Smooth muscle cell (in vitro differentiated cells): ENCODE measurements at regions not wholly inside any gene's neighbourhood (a gene's known extent, or its start where the extent isn't known, plus 50 kb on each side); places are given as distances from the start of the nearest gene placed in this dataset.
A peak's percentile ranks its signal among the peaks of the same experiment; 100 is the strongest.

Experiments
- DNase-seq: peaks from one replicate; lab custom pipeline; 2025; ENCODE audit not compliant: unreplicated experiment; lab: John Stamatoyannopoulos, UW
- H2AFZ ChIP-seq: fragments of 200-600 bp; sonication (generic); 2 replicates; pipeline ENCODE4 v1.6.0; 2016; ENCODE audit warnings: antibody characterized with exemption, low read depth, mild to moderate bottlenecking
- H3F3A ChIP-seq: fragments of 200-600 bp; sonication (generic); 2 replicates; pipeline ENCODE4 v1.6.0; 2017; ENCODE audit warnings: antibody characterized with exemption, low read depth
- H3K27ac ChIP-seq: fragments of 200-600 bp; sonication (generic); 2 replicates; pipeline ENCODE4 v1.5.1; 2016; ENCODE audit warnings: low read depth, mild to moderate bottlenecking
- H3K27me3 ChIP-seq: fragments of 200-600 bp; sonication (generic); 2 replicates; pipeline ENCODE4 v1.6.1; 2016; ENCODE audit warnings: low read depth, mild to moderate bottlenecking
- H3K36me3 ChIP-seq: fragments of 200-600 bp; sonication (generic); 2 replicates; pipeline ENCODE4 v1.5.1; 2016; ENCODE audit warnings: low read depth
- H3K4me1 ChIP-seq: fragments of 200-600 bp; sonication (generic); 2 replicates; pipeline ENCODE4 v1.5.1; 2016; ENCODE audit warnings: low read depth
- H3K4me2 ChIP-seq: fragments of 200-600 bp; sonication (generic); 2 replicates; pipeline ENCODE4 v1.6.0; 2016; ENCODE audit warnings: mild to moderate bottlenecking
- H3K4me3 ChIP-seq: fragments of 200-600 bp; sonication (generic); 2 replicates; pipeline ENCODE4 v1.5.1; 2016; ENCODE audit warnings: mild to moderate bottlenecking
- H3K79me2 ChIP-seq: fragments of 200-600 bp; sonication (generic); 2 replicates; pipeline ENCODE4 v1.6.0; 2016; ENCODE audit warnings: low read depth, mild to moderate bottlenecking
- H3K9ac ChIP-seq: fragments of 200-600 bp; sonication (generic); 2 replicates; pipeline ENCODE4 v1.6.0; 2016; ENCODE audit warnings: low read depth
- H3K9me3 ChIP-seq: fragments of 200-600 bp; sonication (generic); replicated peaks from 2 replicates; pipeline ENCODE4 v1.5.1; 2016; ENCODE audit warnings: low read depth
- H4K20me1 ChIP-seq: fragments of 200-600 bp; sonication (generic); 2 replicates; pipeline ENCODE4 v1.6.0; 2016; ENCODE audit warnings: low read depth
- WGBS: methylation state at CpG from one replicate; pipeline ENCODE4 v1.1.7; 2016; ENCODE audit warnings: low lambda C conversion rate; 5-methylcytosine and 5-hydroxymethylcytosine counted together
- TF ChIP-seq, protein P1 (sequence below): fragments of 200-600 bp; sonication (generic); IDR thresholded peaks from 2 replicates; pipeline ENCODE4 v1.5.1; 2017; ENCODE audit warnings: borderline replicate concordance, mild to moderate bottlenecking, antibody characterized with exemption; ENCODE audit not compliant: insufficient read depth, poor library complexity, severe bottlenecking

- Histone ChIP-seq H3K79me2 (no peaks in the 10 kb centered on the region), H3K27ac (peak overlapping the region; percentile 80), H3K36me3 (no peaks in the 10 kb centered on the region), H3K9ac (peak overlapping the region; percentile 14), H3K4me2 (peak overlapping the region; percentile 16), H3K9me3 (no peaks in the 10 kb centered on the region), H4K20me1 (no peaks in the 10 kb centered on the region), H3K4me1 (peaks cover 8% of the 10 kb centered on the region), H3K27me3 (no peaks in the 10 kb centered on the region), H3K4me3 (peak overlapping the region; percentile 2), H2AFZ (no peak overlapping the region), H3F3A (peaks cover 4% of the 10 kb centered on the region)
- DNase-seq = no peak
- TF ChIP-seq, protein P1, sequence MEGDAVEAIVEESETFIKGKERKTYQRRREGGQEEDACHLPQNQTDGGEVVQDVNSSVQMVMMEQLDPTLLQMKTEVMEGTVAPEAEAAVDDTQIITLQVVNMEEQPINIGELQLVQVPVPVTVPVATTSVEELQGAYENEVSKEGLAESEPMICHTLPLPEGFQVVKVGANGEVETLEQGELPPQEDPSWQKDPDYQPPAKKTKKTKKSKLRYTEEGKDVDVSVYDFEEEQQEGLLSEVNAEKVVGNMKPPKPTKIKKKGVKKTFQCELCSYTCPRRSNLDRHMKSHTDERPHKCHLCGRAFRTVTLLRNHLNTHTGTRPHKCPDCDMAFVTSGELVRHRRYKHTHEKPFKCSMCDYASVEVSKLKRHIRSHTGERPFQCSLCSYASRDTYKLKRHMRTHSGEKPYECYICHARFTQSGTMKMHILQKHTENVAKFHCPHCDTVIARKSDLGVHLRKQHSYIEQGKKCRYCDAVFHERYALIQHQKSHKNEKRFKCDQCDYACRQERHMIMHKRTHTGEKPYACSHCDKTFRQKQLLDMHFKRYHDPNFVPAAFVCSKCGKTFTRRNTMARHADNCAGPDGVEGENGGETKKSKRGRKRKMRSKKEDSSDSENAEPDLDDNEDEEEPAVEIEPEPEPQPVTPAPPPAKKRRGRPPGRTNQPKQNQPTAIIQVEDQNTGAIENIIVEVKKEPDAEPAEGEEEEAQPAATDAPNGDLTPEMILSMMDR = no peak
- 80% methylated on average over 3 of the region's 3 CpGs for WGBS
These were observed 390.9 kb upstream of the SGCG start for GRCh38 chr13:22789916-22790315.

GRCh38 chr13:22793598-22794134, 387.1 kb upstream of the SGCG start:
- H3K27me3 ChIP-seq = no peaks in the 10 kb centered on the region
- no peaks in the 10 kb centered on the region for H4K20me1 ChIP-seq
- 41% methylated on average over 10 of the region's 10 CpGs for WGBS
- H3K4me2 ChIP-seq = peak overlapping the region; percentile 47
- H3K79me2 ChIP-seq = no peaks in the 10 kb centered on the region
- no peak overlapping the region for H3K4me3 ChIP-seq
- peaks cover 4% of the 10 kb centered on the region for H3F3A ChIP-seq
- no peaks in the 10 kb centered on the region for H3K36me3 ChIP-seq
- TF ChIP-seq, protein P1 = no peak
- H2AFZ ChIP-seq = no peak overlapping the region
- peak overlapping the region; percentile 52 for H3K9ac ChIP-seq
- H3K9me3 ChIP-seq = no peaks in the 10 kb centered on the region
- H3K27ac ChIP-seq = peak overlapping the region; percentile 83
- peaks cover 8% of the 10 kb centered on the region for H3K4me1 ChIP-seq
- DNase-seq = no peak

DNA sequence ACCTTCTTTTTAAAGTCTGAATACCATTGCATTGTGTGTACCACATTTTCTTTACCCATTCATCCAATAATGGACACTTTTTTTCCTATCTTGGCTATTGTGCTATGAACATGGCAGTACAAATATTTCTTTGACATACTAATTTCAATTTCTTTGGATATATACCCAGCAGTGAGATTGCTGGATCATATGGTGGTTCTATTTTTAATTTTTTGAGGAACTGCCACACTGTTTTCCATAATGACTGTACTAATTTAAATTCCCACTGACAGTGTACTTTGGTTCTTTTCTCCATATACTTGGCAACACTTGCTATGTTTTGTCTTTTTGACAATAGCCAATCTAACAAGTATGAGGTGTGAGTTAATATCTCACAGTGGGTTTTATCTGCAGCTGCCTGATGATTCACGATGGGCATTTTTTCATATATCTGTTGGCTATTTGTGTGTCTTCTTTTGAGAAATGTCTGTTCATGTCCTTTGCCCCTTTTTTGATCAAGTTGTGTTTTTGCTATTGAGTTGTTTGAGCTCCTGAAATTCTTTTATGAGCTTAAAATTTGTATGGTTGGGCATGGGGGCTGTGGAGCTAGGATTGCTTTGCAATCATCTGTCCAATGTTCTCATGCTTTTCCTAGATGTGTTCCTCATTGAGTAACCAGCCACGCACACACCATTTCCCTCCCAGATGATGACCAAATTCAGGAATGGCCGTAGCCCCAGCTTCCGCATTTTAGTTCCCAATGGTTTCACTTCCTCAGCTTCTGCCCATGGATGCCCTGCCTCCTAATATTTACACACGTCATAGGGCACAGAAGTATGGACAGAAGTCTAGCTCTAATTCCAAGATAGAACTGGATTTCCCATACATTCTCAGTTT, 380.0 kb upstream of the SGCG start:
- no peak for DNase-seq
- WGBS = 87% methylated on average over 5 of the region's 5 CpGs
- Histone ChIP-seq H4K20me1 (no peaks in the 10 kb centered on the region), H3K9me3 (no peaks in the 10 kb centered on the region), H3K27me3 (no peaks in the 10 kb centered on the region), H3K27ac (no peak overlapping the region), H3K4me2 (no peak overlapping the region), H3K9ac (no peak overlapping the region), H3K79me2 (no peaks in the 10 kb centered on the region), H3K4me3 (no peak overlapping the region), H3K4me1 (no peaks in the 10 kb centered on the region), H3K36me3 (no peaks in the 10 kb centered on the region), H3F3A (no peaks in the 10 kb centered on the region), H2AFZ (no peak overlapping the region)
- TF ChIP-seq, protein P1 = no peak
